ENCODE measurements at regions not wholly inside any gene's neighbourhood (a gene's known extent, or its start where the extent isn't known, plus 50 kb on each side); places are given as distances from the start of the nearest gene placed in this dataset.
A peak's percentile ranks its signal among the peaks of the same experiment; 100 is the strongest.

DNA sequence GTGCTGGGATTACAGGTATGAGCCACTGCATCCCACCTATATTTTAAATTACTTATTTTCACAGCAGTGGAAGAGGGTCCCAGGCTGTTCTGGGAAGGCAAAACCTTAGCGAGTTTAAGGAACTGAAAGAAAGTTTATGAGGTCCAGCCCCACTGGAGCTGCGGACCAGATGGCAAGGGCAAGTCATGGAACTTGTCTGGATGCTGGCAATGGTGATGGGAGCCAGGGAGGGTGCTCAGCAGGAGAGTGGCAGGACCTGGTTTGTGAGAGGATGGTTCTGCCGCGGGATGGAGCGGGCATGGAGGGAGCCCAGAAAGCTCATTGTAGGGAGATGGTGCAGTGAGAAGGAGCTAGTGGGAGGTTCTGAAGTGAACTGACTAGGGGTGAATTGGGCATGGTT, 50.6 kb upstream of the SLC45A1 start:
- DNase-seq (ENCODE audit: low read depth): no peak

DNA sequence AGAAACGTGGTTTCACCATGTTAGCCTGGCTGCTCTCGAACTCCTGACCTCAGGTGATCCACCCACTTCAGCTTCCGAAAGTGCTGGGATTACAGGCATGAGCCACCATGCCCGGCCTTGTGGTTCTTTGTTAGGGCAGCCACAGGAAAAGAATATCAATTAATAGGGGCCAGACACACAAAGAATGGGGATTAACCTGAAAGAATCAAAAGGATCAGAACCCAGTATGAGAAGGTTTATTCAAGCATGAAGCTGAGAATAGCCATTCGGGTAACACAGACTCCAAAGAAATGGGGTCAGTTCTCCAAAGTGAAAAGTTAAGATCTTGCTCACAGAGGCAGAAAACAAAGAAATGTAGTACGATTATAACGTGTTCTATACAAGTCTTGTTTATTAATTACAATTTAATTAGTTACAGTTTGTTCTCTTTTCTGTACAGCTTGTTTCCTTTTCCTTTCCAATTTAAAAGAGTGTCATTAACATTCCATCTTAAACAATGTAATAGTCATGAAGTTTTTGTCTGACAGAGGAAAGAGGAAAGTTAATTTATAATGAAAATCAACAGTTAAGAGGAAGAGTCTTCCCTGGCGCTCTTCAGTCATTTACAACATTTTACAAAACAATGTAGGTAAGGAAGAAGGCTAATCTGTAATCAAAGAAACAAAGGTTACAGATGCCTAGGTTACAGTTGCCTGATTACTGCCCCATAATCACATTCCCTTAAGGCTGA, 51.3 kb upstream of the SLC45A1 start:
- no peak for DNase-seq (ENCODE audit: low read depth)

- no peak for DNase-seq (ENCODE audit: low read depth)
These were observed 54.1 kb upstream of the SLC45A1 start for GRCh38 chr1:8263791-8264190.

DNA sequence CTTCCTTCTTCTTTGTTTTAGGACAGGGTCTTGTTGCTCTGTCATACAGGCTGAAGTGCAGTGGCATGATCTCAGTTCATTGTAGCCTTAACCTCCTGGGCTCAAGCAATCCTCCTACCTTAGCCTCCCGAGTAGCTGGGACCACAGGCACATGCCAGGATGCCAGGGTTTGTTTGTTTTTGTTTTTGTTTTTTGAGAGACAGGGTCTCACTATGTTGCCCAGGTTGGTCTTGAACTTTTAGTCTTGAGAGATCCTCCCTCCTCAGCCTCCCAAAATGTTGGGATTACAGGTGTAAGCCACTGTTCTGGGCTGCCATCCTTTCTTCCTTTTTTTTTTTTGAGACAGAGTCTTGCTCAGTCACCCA, 56.5 kb upstream of the SLC45A1 start:
- DNase-seq (ENCODE audit: low read depth): no peak

- DNase-seq (ENCODE audit: low read depth): peak; percentile 44
These were observed 58.2 kb upstream of the SLC45A1 start for GRCh38 chr1:8259498-8260290.

DNA sequence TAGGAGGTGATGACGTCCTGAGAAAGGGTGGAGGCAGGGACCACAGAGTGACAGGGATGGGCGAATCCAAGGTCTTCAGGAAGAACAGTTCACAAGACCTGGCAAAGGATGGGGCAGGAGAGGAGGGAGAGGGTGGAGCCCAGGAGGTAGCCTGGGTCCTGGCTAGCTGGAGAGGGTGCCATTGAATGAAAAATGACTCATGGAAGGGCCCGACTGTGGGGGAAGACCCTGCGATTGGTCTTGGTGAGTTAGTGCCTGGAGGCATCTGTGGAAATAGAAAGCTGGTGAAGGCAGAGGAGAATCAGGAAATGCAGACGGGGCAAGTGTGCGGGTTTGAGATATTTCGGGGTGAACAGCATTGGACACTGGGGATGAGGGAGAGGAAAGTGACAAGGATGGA, 60.3 kb upstream of the SLC45A1 start:
- DNase-seq (ENCODE audit: low read depth): no peak

DNA sequence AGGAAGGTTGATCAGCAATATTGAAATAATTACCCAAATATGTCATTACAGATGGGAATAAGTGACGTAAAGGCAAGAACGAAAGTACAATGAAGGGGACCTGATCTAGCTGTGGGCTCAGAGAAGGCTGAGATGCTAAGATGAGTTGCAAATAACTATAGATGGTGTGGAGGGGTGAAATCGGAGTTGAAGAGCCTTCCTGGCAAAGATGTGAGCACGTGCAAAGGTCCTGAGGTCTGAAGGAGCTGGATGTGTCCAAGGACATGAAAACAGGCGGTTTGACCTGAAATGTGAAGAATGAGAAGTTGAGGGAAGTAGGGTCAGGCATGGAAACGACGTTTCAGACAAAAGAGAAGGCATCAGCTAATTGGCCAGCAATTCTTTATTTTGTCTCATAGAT, 61.6 kb upstream of the SLC45A1 start:
- no peak for DNase-seq (ENCODE audit: low read depth)

GRCh38 chr1:8255712-8256111, 62.2 kb upstream of the SLC45A1 start:
- DNase-seq (ENCODE audit: low read depth): no peak

DNA sequence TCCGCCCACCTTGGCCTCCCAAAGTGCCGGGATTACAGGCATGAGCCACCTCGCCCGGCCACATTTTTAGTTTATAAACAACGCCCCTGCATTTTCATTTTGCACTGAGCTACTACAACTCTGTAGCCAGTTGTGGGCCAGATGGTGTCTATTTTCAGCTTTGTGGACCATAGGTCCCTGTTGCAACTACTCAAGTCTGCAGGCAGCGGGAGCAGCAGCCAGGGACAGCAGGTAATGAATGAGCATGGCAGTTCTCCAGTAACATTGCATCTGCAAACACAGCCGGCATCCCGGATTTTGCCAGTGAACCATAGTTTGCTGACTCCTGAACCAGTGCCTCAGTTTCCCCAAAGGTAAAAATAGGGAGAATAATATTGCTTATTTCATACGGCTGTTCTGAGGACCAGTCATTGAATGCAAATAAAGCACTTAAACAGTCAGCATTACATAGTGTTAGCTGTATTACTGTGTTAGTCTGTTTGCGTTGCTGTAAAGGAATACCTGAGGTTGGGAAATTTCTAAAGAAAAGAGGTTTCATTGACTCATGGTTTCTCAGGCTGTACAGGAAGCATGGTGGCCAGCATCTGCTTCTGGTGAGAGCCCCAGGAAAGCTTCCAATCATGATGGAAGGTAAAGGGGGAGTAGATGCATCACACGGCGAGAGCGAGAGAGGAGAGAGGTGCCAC, 65.5 kb upstream of the SLC45A1 start:
- no peak for DNase-seq (ENCODE audit: low read depth)

- DNase-seq (ENCODE audit: low read depth): no peak
These were observed 66.3 kb upstream of the SLC45A1 start for GRCh38 chr1:8251635-8252034.

- DNase-seq (ENCODE audit: low read depth): no peak
These were observed 68.1 kb upstream of the SLC45A1 start for GRCh38 chr1:8249838-8250237.

- DNase-seq (ENCODE audit: low read depth): no peak
These were observed 70.0 kb upstream of the SLC45A1 start for GRCh38 chr1:8247811-8248436.

GRCh38 chr1:8244304-8244703, 73.6 kb upstream of the SLC45A1 start:
- no peak for DNase-seq (ENCODE audit: low read depth)

DNA sequence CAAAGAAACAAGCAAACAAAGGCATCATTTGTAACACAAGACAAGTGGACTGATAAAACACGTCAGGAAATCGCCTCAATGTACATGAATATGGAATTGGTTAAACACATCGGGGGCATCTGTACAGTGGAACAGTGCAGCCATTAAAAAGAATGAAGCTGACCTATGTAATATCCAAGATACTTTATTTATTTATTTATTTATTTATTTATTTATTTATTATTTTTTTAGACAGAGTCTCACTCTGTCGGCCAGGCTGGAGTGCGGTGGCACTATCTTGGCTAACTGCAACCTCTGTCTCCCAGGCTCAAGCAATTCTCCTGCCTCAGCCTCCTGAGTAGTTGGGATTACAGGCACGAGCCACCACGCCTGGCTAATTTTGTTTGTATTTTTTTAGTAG, 75.4 kb upstream of the SLC45A1 start:
- DNase-seq (ENCODE audit: low read depth): no peak

DNA sequence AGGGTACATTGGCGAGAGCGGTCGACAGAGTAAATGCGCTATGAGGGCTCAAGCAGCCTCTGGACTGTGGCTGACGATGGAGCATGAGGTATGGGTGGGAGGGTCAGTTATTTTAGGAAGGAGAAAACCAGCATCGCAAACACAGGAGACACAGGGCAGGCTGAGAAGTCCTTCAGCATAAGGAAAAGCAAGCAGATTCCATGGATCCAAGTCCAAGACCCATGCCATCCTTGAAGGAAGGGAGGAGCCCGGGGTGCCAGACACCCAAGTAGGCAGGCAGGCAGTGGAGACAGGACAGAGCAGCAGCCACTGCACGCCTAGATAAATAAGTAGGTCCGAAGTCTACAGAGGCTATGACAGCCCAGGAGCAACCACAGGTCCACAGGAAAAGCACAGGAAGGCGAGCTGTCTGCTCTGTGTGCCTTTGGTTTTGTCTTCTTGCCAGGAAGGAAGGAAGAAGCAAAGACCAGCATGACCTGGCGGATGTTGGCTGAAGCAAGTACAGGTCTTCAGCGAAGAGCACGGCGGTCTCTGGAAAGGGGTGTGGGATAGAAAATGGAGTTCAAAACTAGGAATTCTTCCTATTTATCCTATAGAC, 76.4 kb upstream of the SLC45A1 start:
- DNase-seq (ENCODE audit: low read depth): no peak

DNA sequence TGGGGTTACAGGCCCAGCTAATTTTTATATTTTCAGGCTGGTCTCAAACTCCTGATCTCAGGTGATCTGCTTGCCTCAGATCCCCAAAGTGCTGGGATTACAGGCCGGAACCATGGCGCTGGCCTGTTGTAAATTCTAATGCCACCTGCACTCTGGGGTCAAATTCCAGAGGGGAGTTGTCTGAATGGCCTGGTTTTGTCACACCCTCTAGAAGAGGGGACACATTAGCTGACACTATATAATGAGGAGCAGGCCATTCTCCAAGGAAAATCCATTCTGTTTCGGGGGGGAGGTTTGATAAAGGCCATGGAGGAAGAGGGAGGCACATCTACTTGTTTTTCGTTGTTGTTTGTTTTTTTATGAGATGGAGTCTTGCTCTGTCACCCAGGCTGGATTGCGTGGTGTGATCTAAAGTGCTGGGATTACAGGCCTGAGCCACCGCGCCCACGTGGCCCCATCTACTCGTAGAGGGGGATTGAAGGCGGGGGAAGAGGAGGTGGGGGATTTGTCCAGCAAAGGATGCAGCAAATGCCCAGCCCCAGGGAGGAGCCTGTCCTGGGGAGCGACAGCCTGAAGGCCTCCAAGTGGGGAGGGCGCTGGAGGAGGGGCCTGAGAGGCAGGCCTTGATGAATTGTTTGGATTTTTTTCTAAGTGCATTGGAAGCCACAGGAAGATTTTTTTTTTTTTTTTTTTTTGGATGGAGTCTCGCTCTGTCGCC, 78.4 kb upstream of the SLC45A1 start:
- no peak for DNase-seq (ENCODE audit: low read depth)

GRCh38 chr1:8239039-8239305, 78.9 kb upstream of the SLC45A1 start:
- no peak for DNase-seq (ENCODE audit: low read depth)

GRCh38 chr1:8238141-8239038, 79.5 kb upstream of the SLC45A1 start:
- DNase-seq (ENCODE audit: low read depth): peak; percentile 43

GRCh38 chr1:8232036-8232757, 85.7 kb upstream of the SLC45A1 start:
- no peak for DNase-seq (ENCODE audit: low read depth)

DNA sequence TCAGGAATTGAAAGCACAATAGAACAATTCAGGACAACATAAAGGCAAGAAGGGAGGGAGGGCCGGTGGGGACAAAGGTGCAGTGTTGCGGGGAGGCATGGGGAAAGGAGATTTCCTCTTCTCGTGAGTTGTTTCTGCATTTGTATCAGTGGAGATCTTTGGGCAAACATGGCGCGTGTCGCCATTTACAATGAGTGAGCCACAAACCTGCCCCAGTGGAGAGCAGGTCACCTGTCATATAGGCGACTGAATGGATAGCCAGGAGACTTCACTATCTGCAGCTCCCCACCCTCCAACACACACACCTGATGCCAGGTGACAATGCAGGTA, 87.7 kb upstream of the SLC45A1 start:
- DNase-seq (ENCODE audit: low read depth): no peak

Measured in stromal cell of bone marrow (primary cell).